AG09319 (cell line): ENCODE measurements at regions not wholly inside any gene's neighbourhood (a gene's known extent, or its start where the extent isn't known, plus 50 kb on each side); places are given as distances from the start of the nearest gene placed in this dataset.

Source experiments
- DNase-seq: peaks from one replicate; pipeline ENCODE4 v3.0.0-alpha.2; 2010; ENCODE audit warnings: low read depth; ENCODE audit errors: extremely low read depth
- CTCF ChIP-seq: IDR thresholded peaks from 2 replicates; pipeline ENCODE4 v1.5.1; 2011; ENCODE audit warnings: low read depth, mild to moderate bottlenecking, inconsistent platforms, low read length, moderate library complexity

DNA sequence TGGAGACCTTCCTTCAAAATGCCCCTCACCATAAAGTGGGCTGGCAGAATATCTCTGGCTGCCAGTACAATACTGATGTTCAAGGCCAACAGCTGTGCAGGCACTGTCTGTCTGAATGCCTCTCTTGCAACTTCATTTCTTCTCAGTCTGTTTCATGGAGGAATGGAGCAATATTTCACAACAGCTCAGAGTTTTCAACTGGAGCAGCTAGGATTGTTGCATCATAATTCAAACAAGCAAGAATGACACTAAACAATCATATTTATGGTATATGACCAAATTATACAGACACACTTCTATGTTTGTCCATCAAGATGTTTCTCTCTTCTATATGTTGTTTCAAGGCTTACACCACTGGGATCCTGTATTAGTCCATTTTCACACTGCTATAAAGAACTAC, 444.2 kb downstream of the LRATD1 start:
- no peak for DNase-seq
- TF ChIP-seq CTCF = no peak

GRCh38 chr2:15081356-15081755, 448.8 kb downstream of the LRATD1 start:
- no peak for TF ChIP-seq CTCF
- DNase-seq = no peak

DNA sequence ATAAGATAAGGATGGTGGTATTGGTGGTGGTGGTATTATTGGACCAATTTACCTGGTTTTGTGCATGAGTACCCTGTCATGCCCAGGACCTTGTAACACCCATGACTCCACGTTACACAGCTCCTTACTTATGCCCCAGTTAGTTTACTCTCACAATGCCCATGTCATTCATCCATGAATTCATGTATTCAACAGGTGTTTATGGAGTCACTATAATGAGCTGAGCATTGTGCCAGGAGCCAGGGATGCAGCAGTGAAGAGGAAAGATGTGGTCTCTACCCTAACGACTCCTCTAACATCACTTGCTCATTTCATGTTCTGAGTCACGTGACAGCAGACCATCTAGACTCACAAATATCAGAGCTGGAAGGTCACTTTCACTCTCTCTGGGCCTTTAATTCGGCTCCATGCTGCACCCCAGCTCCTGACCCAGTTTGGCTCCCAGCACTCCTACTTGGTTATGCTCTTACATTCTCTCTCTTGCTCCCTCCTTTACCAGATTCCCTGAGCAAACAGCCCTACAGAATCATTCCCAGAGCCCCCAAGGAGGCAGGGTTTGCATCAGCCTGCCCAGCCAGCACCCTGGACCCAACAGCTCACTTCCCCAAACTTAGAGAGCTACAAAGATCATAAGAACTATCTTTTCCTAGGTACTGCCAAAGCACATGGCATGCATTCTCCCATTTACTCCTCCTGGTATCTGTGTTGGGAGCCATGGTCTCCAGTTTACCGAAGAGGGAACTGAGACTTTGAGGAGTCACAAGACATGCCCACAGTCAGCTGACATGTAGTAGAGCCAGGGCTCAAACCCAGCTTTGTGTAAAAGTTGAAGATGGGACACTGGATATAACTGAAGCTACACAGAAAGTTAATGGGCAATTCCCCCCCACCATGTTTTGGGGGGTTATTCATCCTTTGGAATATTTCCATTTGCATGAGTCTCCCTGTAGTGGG, 449.9 kb downstream of the LRATD1 start:
- DNase-seq = no peak
- no peak for TF ChIP-seq CTCF

- DNase-seq = no peak
- TF ChIP-seq CTCF = no peak
Measured at GRCh38 chr2:15084826-15085489, 452.4 kb downstream of the LRATD1 start.

DNA sequence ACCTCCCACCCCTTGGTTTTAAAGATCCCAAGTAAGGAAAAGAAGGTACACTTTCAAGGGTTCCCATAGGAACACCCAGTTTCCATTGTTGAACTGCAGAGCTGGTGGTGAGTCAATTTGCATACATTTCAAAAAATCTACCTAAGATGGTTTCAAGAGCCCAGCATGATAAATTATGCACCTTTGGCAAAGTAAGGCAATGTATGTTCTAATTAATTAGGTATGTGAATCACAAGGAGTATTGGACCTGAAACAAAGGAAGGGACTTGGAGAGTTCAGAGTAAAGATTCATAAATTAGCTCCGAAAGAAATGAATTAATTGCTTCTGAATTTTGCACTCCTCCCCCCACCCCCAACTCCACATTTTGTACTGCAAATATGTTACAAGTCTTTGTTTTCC, 459.7 kb downstream of the LRATD1 start:
- TF ChIP-seq CTCF = no peak
- DNase-seq = no peak

DNA sequence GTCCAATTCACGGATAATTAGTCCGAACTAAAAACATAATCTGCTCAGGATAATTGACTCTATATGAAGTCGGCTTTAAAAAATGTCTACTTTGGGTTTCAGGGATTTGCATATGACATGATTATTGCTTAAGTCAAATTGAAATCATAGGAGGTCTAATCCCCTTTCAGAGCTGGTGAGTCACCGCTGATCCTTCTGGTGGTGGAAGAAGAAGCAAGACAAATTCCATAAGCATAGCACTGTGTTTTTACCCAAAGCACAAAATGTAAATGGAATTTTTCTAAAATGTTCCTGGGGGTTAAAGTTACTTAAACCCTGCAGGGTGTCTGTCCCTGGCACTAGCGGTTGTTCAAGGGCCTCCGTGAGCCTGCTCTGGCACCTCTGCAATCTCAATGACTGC, 460.2 kb downstream of the LRATD1 start:
- TF ChIP-seq CTCF = no peak
- no peak for DNase-seq

- DNase-seq = no peak
- TF ChIP-seq CTCF = no peak
Measured at GRCh38 chr2:15094161-15094560, 461.6 kb downstream of the LRATD1 start.
